ENCODE measurements at regions not wholly inside any gene's neighbourhood (a gene's known extent, or its start where the extent isn't known, plus 50 kb on each side); places are given as distances from the start of the nearest gene placed in this dataset.

GRCh38 chrX:65941775-65942174 is 98.1 kb downstream of the VSIG4 start (continued):
- TF ChIP-seq CBX5 (IDR thresholded peaks at IDR 0.05; ENCODE audit: low read depth, low read length) (no peak), RAD21 (IDR thresholded peaks at IDR 0.05 in 1 of 2, conservative IDR thresholded peaks at IDR 0.05 in 1 of 2; ENCODE audit: low read depth in 2 of 2, low read length in 2 of 2) (no peak), SIN3A (conservative IDR thresholded peaks at IDR 0.05 in 1 of 2, IDR thresholded peaks at IDR 0.05 in 1 of 2; ENCODE audit: low read depth in 1 of 2, low read length in 2 of 2) (no peak)

All from H1 (cell line).